ENCODE measurements at regions not wholly inside any gene's neighbourhood (a gene's known extent, or its start where the extent isn't known, plus 50 kb on each side); places are given as distances from the start of the nearest gene placed in this dataset.

DNA sequence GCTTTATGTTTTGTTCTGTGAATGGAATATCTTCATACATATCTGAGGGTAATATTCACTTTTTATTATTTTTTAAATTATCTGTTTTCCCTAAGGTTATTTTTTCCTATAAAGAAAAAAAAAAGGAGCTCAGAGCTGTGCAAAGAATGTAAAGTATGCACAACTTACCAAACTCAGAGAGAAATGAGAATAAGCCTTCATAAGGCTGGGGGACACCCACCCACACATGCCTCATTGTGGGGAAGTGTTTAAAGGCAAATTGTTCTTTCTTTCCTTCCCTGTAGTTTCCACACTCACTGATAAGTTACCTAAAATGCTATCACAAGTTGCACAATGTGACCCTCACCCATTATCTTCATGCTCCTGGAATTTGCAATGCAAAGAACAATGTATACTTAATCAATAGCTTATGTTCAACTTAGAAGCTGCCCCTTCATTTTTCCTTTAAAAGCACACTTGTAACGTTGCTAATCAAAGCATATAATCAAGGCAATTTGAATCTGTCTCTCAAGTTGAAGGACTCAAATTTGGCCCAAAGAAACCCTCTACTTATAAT lies 108.1 kb downstream of the GNAT3 start:
- DNase-seq (ENCODE audit: low spot score) = no peak

DNA sequence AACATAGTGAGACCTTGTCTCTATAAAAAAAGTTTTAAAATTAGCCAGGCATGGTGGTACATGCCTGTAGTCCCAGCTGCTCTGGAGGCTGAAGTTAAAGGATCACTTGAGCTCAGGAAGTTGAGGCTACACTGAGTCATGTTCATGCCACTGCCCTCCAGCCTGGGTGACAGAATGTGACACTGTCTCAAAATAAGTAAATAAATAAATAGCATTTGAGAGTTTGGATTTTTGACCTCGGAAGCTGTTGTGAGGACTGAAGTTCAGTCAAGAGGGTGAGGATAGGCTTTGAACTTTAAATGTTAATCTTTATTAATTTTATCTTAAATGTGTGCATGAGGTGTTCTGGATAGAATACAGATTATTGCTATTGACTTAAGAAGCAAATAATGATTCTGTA lies 110.2 kb downstream of the GNAT3 start:
- DNase-seq (ENCODE audit: low spot score) = no peak

- no peak for DNase-seq (ENCODE audit: low spot score)
Measured at GRCh38 chr7:80393786-80394185, 118.1 kb downstream of the GNAT3 start.

- DNase-seq (ENCODE audit: low spot score) = no peak
Measured at GRCh38 chr7:80392229-80393169, 119.4 kb downstream of the GNAT3 start.

DNA sequence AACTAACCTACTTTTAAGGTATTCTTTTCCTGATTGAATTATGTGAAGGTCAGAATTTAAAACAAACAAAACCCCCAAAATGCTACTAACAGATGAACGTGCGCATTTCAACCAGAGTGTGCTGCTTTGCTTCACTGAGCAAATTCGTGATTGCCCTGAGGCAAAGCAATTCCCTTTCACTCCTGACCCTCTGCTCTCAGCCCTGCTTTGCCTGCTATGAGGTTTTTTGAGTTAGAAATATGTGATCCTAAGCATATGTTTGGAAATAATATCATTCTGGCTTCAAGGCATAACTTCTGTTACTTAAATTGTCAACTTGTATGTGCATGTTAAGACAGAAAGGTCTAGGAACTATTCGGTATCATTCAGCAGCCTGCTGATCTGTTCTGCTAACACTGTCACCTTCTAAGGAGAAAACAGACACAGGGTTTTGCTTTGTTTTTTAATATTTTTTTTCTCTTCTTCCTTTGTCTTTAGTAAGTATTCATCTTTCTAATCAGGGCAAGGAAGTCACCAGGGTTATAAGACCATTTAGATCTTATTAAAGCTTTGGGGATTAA lies 124.2 kb downstream of the GNAT3 start:
- no peak for DNase-seq (ENCODE audit: low spot score)

- DNase-seq (ENCODE audit: low spot score) = no peak
Measured at GRCh38 chr7:80386686-80387085, 125.2 kb downstream of the GNAT3 start.

GRCh38 chr7:80385508-80385907 lies 126.4 kb downstream of the GNAT3 start:
- DNase-seq (ENCODE audit: low spot score) = no peak

DNA sequence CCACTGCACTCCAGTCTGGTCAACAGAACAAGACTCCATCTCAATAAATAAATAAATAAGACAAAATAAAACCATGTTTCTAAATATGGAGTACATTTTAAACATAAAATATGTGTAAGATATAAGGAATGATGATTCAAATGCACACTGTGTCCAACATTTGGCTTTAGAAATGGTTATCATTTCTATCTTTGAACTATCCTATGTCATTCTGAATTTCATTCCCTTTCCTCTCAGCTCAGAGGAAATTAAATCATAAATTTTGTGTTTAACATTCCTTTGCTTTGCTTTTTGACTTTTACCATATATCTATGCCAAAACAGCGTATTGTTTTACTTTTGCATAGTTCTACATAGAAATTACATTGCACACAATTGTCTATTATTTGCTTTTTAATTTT lies 130.9 kb downstream of the GNAT3 start:
- DNase-seq (ENCODE audit: low spot score) = no peak

GRCh38 chr7:80379034-80379982 lies 132.6 kb downstream of the GNAT3 start:
- DNase-seq (ENCODE audit: low spot score) = peak; percentile 24

GRCh38 chr7:80374321-80374720 lies 137.5 kb downstream of the GNAT3 start:
- no peak for DNase-seq (ENCODE audit: low spot score)

DNA sequence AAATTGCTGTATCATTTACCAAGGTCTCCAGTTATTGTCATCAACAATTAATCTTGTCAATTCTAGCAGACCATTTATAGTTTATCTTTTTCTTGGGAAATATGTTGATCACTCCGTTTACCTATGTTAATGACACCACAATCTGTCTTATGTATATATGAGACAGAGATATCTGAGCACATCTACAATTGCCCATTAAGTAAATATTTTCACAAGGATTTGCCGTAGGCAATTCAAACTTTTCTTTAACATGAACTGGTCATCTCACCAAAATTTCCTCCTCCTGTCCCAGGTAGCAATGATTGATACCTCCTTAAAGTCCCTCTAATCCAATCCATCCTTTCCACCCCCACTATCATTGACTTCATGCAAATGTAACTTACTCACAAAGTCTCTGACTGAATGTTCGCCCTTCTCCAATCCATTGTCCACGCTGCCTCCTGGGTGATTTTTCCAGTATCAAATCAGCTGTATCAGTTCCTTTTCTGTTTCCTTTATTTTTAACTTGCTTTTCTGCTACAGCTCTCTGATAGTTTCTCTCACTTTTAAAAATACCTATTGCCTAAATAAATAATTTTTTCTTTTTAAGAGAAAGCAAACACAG lies 138.3 kb downstream of the GNAT3 start:
- DNase-seq (ENCODE audit: low spot score) = no peak

- DNase-seq (ENCODE audit: low spot score) = peak; percentile 27
Measured at GRCh38 chr7:80372415-80372814, 139.4 kb downstream of the GNAT3 start.

GRCh38 chr7:80370587-80370986 lies 141.3 kb downstream of the GNAT3 start:
- no peak for DNase-seq (ENCODE audit: low spot score)

GRCh38 chr7:80369321-80369720 lies 142.5 kb downstream of the GNAT3 start:
- DNase-seq (ENCODE audit: low spot score) = no peak

GRCh38 chr7:80362677-80363076 lies 149.2 kb downstream of the GNAT3 start:
- no peak for DNase-seq (ENCODE audit: low spot score)

DNA sequence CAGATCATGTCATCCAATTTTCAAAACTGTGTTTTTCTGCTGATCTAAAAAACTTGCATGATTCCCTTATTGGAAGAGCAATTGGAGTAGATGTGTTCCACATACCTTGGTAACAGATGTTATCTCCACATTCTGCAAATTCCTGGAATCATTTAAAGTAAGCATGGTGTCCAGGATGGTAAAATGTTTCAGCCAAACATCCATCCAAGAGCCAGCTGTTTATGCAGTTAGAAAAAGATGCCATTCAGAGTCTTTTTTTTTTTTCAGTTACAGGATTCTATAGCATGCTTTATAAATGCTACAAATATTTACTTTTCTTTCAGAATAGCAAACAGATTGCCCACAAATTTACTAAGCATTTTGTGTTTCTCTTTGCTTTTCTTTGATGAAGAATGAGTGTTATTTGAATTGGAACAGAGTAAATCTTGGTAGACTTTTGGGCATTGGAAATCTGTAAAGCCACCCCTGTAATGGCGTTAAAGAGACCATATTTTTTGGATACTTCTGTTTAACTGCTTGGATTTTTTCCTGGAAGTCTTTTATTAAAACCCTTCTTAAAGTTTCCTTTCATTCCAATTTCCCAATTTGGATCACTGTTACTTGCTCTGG lies 149.8 kb downstream of the GNAT3 start:
- no peak for DNase-seq (ENCODE audit: low spot score)

GRCh38 chr7:80359476-80359875 lies 152.4 kb downstream of the GNAT3 start:
- DNase-seq (ENCODE audit: low spot score) = no peak

DNA sequence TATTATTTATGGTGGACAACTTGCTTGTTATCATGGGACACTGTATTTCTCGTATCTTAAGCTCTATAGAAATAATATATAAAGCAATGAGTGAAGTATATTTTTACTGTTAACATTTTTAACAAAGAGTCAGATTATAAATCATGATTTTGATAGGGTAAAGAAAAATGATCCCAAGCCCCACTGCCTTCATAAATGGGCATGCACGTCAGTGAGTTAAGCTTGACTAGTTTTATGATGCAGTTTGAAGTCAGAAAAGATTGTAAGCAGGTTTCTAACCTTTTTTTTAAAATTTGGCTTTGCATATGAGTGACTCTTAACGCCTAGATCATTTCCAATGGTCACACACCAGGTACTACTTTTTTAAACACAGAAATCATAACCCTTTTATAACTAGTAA lies 152.8 kb downstream of the GNAT3 start:
- DNase-seq (ENCODE audit: low spot score) = no peak

- no peak for DNase-seq (ENCODE audit: low spot score)
Measured at GRCh38 chr7:80357530-80357929, 154.3 kb downstream of the GNAT3 start.

GRCh38 chr7:80350430-80350829 lies 161.4 kb downstream of the GNAT3 start:
- DNase-seq (ENCODE audit: low spot score) = no peak

GRCh38 chr7:80348223-80348622 lies 163.6 kb downstream of the GNAT3 start:
- no peak for DNase-seq (ENCODE audit: low spot score)

All from hepatic stellate cell (primary cell).